IMR-90 (cell line): ENCODE measurements at regions not wholly inside any gene's neighbourhood (a gene's known extent, or its start where the extent isn't known, plus 50 kb on each side); places are given as distances from the start of the nearest gene placed in this dataset. TPM values are rescaled to one million over a fixed set of nuclear protein-coding genes. Genes with fewer than 3 reads are reported as not detected.

Experiments
- microRNA-seq, 2 experiments: library from miRNA; stranded (forward) in 1 of 2; unstranded in 1 of 2; fragments of 10-50 nt in 1 of 2; fragments of <30 nt in 1 of 2; gene quantifications in 1 of 2; microRNA quantifications in 1 of 2; one replicate each; pipeline versions ENCODE3 to v1.1.0; 2013 to 2020; ENCODE audit not compliant: insufficient read depth in 1 of 2, insufficient read length in 1 of 2, unreplicated experiment in 1 of 2
- small RNA-seq, 5 experiments: library from RNA; depleted of rRNA; stranded (forward); fragments of <200 nt; gene quantifications; one replicate each; pipeline ENCODE3, GENCODE V24; 2012

Small RNA genes lying in the stretch of these regions (microRNA-seq; reads per million reads assigned to microRNA genes)
- gene AL627309.7 (ENCODE audit: insufficient read depth, insufficient read length) (not detected), gene MIR6859-1 (ENCODE audit: insufficient read depth in 1 of 2, insufficient read length in 1 of 2, unreplicated experiment in 1 of 2) (0 reads per million in 2 experiments), gene MIR6859-2 (ENCODE audit: insufficient read depth in 1 of 2, insufficient read length in 1 of 2, unreplicated experiment in 1 of 2) (0 reads per million in 2 experiments), gene RNU6-1100P (ENCODE audit: insufficient read depth, insufficient read length) (not detected)

Small RNA genes lying in the stretch of these regions (small RNA-seq; reads per million reads assigned to genes)
- 0 reads per million in 5 experiments for gene AL627309.7
- 0 reads per million in 5 experiments for gene MIR6859-1
- gene MIR6859-2: 0 reads per million in 5 experiments
- gene RNU6-1100P: 0 reads per million in 5 experiments
